GM21529 (cell line): ENCODE measurements at regions not wholly inside any gene's neighbourhood (a gene's known extent, or its start where the extent isn't known, plus 50 kb on each side); places are given as distances from the start of the nearest gene placed in this dataset.
"Not testable (repeated sequence)": the region's sequence is repeated elsewhere in the genome, so short reads cannot be mapped to it uniquely, and the experiment has no call there.

ENCODE experiments used
- ATAC-seq: cut with Tn5 transposase; IDR thresholded peaks from one replicate; pipeline ENCODE4 v1.9.1; 2021; ENCODE audit not compliant: unreplicated experiment

DNA sequence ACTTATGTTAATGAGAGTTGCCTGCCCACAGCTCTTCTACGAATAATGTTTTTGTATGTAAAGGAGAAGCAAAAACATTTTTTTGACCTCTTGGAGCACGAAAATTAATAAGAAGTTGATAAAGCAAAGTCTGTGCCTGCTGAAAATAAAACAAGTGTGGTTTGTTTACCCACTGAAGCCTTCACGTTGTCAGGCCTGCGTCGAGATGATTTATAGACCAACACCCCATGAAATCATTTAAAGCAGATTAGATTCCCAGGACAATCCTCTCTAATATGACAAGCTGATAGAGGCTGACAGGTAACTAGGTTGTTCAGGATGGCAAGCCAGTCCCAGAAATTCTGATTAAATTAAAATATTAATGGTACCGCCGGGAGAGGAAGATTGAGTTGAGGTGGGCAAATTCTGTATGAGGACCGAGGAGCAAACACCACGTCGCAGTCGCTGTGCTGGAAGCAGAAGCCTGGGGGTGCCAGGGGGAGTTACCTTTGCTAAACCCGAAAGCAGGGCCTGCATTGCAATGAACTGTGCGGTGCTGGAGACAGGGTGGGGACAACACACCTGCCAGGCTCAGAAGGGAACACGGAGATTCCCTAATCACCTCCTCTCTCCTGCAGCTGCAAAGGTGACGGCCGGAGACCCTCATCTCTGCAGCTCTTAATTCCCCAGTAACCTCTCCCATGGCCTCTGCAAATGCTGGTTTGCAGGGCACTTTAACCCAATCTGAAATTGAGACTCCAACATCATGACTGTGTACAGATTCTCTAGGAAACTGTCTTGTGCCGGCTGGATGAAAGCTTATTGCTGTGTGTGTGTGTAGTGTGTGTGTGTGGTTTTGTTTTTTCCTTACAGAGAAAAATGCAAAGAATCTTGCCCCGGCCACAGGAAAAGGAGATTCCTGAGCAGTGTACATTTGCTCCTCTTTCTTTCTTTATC, 2805.9 kb downstream of the RPIA start:
- ATAC-seq = not testable (repeated sequence)

- not testable (repeated sequence) for ATAC-seq
Observed at GRCh38 chr2:91498065-91498449, 2806.6 kb downstream of the RPIA start.

DNA sequence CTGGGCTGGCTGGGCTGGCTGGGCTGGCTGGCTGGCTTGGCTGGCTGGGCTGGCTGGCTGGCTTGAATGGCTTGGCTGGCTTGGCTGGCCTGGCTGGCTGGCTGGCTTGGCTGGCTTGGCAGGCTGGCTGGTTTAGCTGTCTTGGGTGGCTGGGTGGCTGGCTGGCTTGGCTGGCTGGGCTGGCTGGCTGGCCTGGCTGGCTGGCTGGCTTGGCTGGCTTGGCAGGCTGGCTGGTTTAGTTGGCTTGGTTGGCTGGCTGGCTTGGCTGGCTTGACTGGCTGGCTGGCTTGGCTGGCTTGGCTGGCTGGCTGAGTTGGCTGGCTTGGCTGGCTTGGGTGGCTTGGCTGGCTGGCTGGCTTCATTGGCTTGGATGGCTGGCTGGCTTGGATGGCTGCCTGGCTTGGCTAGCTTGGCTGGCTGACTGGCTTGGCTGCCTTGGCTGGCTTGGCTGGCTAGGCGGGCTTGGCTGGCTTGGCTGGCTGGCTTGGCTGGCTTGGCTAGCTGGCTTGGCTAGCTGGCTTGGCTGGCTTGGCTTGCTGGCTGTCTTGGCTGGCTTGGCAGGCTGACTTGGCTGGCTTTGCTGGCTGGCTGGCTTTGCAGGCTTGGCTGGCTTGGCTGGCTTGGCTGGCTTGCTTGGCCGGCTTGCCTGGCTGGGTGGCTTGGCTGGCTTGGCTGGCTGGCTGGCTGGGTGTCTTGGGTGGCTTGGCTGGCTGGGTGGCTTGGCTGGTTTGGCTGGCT, 2807.2 kb downstream of the RPIA start:
- ATAC-seq = not testable (repeated sequence)

DNA sequence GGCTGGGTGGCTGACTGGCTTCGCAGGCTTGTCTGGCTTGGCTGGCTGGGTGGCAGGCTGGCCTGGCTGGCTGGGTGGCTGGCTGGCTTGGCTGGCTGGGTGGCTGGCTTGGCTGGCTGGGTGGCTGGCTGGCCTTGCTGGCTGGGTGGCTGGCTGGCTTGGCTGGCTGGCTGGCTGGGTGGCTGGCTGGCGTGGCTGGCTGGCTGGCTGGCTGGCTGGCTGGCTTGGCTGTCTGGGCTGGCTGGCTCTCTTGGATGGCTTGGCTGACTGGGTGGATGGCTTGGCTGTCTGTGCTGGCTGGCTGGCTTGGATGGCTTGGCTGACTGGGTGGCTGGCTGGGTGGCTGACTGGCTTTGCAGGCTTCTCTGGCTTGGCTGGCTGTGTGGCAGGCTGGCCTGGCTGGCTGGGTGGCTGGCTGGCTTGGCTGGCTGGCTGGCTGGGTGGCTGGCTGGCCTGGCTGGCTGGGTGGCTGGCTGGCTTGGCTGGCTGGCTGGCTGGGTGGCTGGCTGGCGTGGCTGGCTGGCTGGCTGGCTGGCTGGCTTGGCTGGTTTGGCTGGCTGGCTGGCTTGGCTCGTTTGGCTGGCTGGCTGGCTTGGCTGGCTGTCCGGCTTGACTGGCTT, 2808.1 kb downstream of the RPIA start:
- ATAC-seq = not testable (repeated sequence)

DNA sequence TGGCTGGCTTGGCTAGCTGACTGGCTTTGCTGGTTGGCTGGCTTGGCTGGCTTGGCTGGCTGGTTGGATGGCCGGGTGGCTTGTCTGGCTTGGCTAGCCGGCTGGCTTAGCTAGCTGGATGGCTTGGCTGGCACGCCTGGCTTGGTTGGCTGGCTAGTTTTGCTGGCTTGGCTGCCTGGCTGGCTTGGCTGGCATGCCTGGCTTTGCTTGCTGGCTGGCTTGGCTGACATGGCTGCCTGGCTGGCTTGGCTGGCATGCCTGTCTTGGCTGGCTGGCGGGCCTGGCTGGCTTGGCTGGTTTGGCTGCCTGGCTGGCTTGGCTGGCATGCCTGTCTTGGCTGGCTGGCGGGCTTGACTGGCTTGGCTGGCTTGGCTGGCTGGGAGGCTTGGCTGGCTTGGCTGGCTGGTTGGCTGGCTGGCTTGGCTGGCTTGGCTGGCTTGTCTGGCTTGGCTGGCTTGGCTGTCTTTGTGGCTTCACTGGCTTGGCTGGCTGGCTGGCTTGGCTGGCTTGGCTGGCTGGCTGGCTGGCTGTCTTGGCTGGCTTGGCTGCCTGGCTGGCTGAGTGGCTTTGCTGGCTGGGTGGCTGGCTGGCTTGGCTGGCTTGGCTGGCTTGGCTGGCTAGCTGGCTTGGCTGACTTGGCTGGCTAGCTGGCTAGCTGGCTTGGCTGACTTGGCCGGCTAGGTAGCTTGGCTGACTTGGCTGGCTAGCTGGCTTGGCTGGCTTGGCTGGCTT, 2808.9 kb downstream of the RPIA start:
- ATAC-seq = not testable (repeated sequence)

- not testable (repeated sequence) for ATAC-seq
Observed at GRCh38 chr2:91500978-91501310, 2809.5 kb downstream of the RPIA start.

DNA sequence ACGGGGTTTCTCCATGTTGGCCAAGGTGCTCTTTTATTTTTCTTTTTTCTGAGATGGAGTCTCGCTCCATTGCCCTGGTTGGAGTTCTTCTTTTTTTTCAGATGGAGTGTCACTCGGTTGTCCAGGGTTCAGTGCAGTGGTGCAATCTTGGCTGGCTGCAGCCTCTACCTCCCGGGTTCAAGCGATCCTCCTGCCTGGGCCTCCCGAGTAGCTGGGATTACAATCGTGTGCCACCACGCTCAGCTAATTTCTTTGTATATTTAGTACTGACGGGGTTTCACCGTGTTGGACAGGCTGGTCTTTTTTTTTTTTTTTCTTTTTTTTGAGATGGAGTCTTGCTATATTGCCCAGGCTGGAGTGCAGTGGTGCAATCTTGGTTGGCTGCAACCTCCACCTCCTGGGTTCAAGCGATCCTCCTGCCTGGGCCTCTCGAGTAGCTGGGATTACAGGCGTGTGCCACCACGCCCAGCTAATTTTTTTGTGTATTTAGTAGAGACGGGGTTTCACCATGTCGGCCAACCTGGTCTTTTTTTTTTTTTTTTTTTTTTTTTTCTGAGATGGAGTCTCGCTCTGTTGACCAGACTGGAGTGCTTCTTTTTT, 2810.1 kb downstream of the RPIA start:
- ATAC-seq = not testable (repeated sequence)

GRCh38 chr2:91503572-91503958, 2812.1 kb downstream of the RPIA start:
- not testable (repeated sequence) for ATAC-seq

GRCh38 chr2:91503959-91504741, 2812.7 kb downstream of the RPIA start:
- not testable (repeated sequence) for ATAC-seq

DNA sequence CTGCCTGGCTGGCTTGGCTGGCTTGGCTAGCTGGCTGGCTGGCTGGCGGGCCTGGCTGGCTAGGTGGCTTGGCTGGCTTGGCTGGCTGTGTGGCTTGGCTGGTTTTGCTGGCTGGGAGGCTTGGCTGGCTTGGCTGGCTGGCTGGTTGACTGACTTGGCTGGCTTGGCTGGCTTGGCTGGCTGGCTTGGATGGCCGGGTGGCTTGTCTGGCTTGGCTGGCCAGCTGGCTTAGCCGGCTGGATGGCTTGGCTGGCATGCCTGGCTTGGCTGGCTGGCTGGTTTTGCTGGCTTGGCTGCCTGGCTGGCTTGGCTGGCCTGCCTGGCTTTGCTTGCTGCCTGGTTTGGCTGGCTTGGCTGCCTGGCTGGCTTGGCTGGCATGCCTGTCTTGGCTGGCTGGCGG, 2817.3 kb downstream of the RPIA start:
- not testable (repeated sequence) for ATAC-seq

DNA sequence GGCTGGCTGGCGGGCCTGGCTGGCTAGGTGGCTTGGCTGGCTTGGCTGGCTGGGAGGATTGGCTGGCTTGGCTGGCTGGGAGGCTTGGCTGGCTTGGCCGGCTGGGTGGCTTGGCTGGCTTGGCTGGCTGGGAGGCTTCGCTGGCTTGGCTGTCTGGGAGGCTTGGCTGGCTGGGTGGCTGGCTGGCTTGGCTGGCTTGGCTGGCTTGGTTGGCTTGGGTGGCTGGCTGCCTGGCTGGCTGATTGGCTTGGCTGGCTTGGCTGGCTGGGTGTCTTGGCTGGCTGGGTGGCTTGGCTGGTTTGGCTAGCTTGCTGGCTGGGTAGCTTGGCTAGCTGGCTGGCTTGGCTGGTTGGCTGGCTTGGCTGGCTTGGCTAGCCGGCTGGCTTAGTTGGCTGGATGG, 2817.8 kb downstream of the RPIA start:
- ATAC-seq = not testable (repeated sequence)

DNA sequence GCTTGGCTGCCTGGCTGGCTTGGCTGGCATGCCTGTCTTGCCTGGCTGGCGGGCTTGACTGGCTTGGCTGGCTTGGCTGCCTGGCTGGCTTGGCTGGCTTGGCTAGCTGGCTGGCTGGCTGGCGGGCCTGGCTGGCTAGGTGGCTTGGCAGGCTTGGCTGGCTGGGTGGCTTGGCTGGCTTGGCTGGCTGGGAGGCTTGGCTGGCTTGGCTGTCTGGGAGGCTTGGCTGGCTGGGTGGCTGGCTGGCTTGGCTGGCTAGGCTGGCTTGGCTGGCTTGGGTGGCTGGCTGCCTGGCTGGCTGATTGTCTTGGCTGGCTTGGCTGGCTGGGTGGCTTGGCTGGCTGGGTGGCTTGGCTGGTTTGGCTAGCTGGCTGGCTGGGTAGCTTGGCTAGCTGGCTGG, 2819.7 kb downstream of the RPIA start:
- not testable (repeated sequence) for ATAC-seq

DNA sequence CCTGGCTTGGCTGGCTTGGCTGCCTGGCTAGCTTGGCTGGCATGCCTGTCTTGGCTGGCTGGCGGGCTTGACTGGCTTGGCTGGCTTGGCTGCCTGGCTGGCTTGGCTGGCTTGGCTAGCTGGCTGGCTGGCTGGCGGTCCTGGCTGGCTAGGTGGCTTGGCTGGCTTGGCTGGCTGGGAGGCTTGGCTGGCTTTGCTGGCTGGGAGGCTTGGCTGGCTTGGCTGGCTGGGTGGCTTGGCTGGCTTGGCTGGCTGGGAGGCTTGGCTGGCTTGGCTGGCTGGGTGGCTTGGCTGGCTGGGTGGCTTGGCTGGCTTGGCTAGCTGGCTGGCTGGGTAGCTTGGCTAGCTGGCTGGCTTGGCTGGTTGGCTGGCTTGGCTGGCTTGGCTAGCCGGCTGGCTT, 2824.5 kb downstream of the RPIA start:
- ATAC-seq = not testable (repeated sequence)

GRCh38 chr2:91516669-91517068, 2825.2 kb downstream of the RPIA start:
- ATAC-seq = not testable (repeated sequence)

- ATAC-seq = not testable (repeated sequence)
Observed at GRCh38 chr2:91517846-91518245, 2826.4 kb downstream of the RPIA start.

GRCh38 chr2:91518361-91518981, 2827.0 kb downstream of the RPIA start:
- not testable (repeated sequence) for ATAC-seq

- not testable (repeated sequence) for ATAC-seq
Observed at GRCh38 chr2:91519359-91519758, 2827.9 kb downstream of the RPIA start.

GRCh38 chr2:91519914-91520313, 2828.4 kb downstream of the RPIA start:
- not testable (repeated sequence) for ATAC-seq

DNA sequence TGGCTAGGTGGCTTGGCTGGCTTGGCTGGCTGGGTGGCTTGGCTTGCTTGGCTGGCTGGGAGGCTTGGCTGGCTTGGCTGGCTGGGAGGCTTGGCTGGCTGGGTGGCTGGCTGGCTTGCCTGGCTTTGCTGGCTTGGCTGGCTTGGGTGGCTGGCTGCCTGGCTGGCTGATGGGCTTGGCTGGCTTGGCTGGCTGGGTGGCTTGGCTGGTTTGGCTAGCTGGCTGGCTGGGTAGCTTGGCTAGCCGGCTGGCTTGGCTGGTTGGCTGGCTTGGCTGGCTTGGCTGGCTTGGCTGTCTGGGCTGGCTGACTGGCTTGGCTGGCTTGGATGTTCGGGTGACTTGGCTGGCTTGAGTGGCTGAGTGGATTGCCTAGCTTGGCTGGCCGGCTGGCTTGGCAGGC, 2829.1 kb downstream of the RPIA start:
- ATAC-seq = not testable (repeated sequence)
